H9 (cell line): ENCODE measurements at regions not wholly inside any gene's neighbourhood (a gene's known extent, or its start where the extent isn't known, plus 50 kb on each side); places are given as distances from the start of the nearest gene placed in this dataset.
A peak's percentile ranks its signal among the peaks of the same experiment; 100 is the strongest.

ENCODE experiments used
- DNase-seq: peaks from one replicate; pipeline ENCODE4 v3.0.0-alpha.2; 2017
- H2AFZ ChIP-seq: one replicate; pipeline ENCODE4 v1.6.1; 2013; ENCODE audit warnings: mild to moderate bottlenecking, low read length, control low read depth, moderate library complexity
- H2AK5ac ChIP-seq: 2 replicates; pipeline ENCODE4 v1.6.1; 2013; ENCODE audit warnings: low read length, control low read depth, mixed read lengths; ENCODE audit not compliant: insufficient read length
- H2BK120ac ChIP-seq: one replicate; pipeline ENCODE4 v1.6.1; 2013; ENCODE audit warnings: low read depth, mild to moderate bottlenecking, low read length, control low read depth, inconsistent platforms; ENCODE audit not compliant: poor library complexity, severe bottlenecking
- H2BK12ac ChIP-seq: 2 replicates; pipeline ENCODE4 v1.6.1; 2013; ENCODE audit warnings: low read length, control low read depth, mixed read lengths, low read depth; ENCODE audit not compliant: insufficient read length
- H2BK15ac ChIP-seq: 2 replicates; pipeline ENCODE4 v1.6.1; 2013; ENCODE audit warnings: low read depth, low read length, control low read depth
- H2BK20ac ChIP-seq: one replicate; pipeline ENCODE4 v1.6.1; 2013; ENCODE audit warnings: low read depth, mild to moderate bottlenecking, low read length, control low read depth, inconsistent platforms; ENCODE audit not compliant: poor library complexity, severe bottlenecking
- H2BK5ac ChIP-seq: 2 replicates; pipeline ENCODE4 v1.6.1; 2013; ENCODE audit warnings: low read length, control low read depth, mixed read lengths; ENCODE audit not compliant: insufficient read length
- H3K14ac ChIP-seq: 2 replicates; pipeline ENCODE4 v1.6.1; 2013; ENCODE audit warnings: low read length, control low read depth; ENCODE audit not compliant: insufficient read depth
- H3K18ac ChIP-seq: 2 replicates; pipeline ENCODE4 v1.6.1; 2013; ENCODE audit warnings: low read depth, mild to moderate bottlenecking, mixed read lengths, low read length, control low read depth; ENCODE audit not compliant: insufficient read length
- H3K23ac ChIP-seq: 2 replicates; pipeline ENCODE4 v1.6.1; 2013; ENCODE audit warnings: low read length, control low read depth, mixed read lengths, low read depth; ENCODE audit not compliant: insufficient read length
- H3K23me2 ChIP-seq: 2 replicates; pipeline ENCODE4 v1.6.1; 2013; ENCODE audit warnings: low read depth, mild to moderate bottlenecking, mixed read lengths, low read length, control low read depth; ENCODE audit not compliant: insufficient read length, poor library complexity, severe bottlenecking
- H3K27ac ChIP-seq: 2 replicates; pipeline ENCODE4 v1.5.1; 2013; ENCODE audit warnings: low read length, control low read depth, mixed read lengths, low read depth; ENCODE audit not compliant: insufficient read length
- H3K27me3 ChIP-seq: 2 replicates; pipeline ENCODE4 v1.6.1; 2013; ENCODE audit warnings: low read length, control low read depth, inconsistent platforms; ENCODE audit not compliant: insufficient read depth
- H3K4ac ChIP-seq: 2 replicates; pipeline ENCODE4 v1.6.1; 2013; ENCODE audit warnings: low read depth, mild to moderate bottlenecking, control low read depth, inconsistent platforms, low read length, moderate library complexity
- H3K4me1 ChIP-seq: 2 replicates; pipeline ENCODE4 v1.6.1; 2013; ENCODE audit warnings: low read length, control low read depth, inconsistent platforms; ENCODE audit not compliant: insufficient read depth
- H3K4me2 ChIP-seq: 2 replicates; pipeline ENCODE4 v1.6.1; 2013; ENCODE audit warnings: low read length, control low read depth, mixed read lengths; ENCODE audit not compliant: insufficient read length, insufficient read depth
- H3K56ac ChIP-seq: 2 replicates; pipeline ENCODE4 v1.6.1; 2013; ENCODE audit warnings: low read depth, mild to moderate bottlenecking, mixed read lengths, low read length, control low read depth; ENCODE audit not compliant: insufficient read length
- H3K79me1 ChIP-seq: 2 replicates; pipeline ENCODE4 v1.6.1; 2013; ENCODE audit warnings: low read depth, mild to moderate bottlenecking, moderate library complexity, low read length, control low read depth, inconsistent platforms; ENCODE audit not compliant: insufficient read depth, poor library complexity, severe bottlenecking
- H3K79me2 ChIP-seq: 2 replicates; pipeline ENCODE4 v1.6.1; 2013; ENCODE audit warnings: low read length, control low read depth, inconsistent platforms; ENCODE audit not compliant: insufficient read depth
- H3K9ac ChIP-seq: 2 replicates; pipeline ENCODE4 v1.6.1; 2013; ENCODE audit warnings: low read length, control low read depth, mixed read lengths; ENCODE audit not compliant: insufficient read length; ENCODE audit errors: extremely low read depth
- H3K9me3 ChIP-seq: one replicate; pipeline ENCODE4 v1.6.1; 2013; ENCODE audit warnings: low read depth, low read length, inconsistent platforms; ENCODE audit not compliant: control insufficient read depth
- H3T11ph ChIP-seq: one replicate; pipeline ENCODE4 v1.6.1; 2013; ENCODE audit warnings: mild to moderate bottlenecking, low read length, control low read depth, inconsistent platforms
- H4K20me1 ChIP-seq: one replicate; pipeline ENCODE4 v1.6.1; 2013; ENCODE audit not compliant: control insufficient read depth, insufficient read length, insufficient read depth
- H4K5ac ChIP-seq: 2 replicates; pipeline ENCODE4 v1.6.1; 2013; ENCODE audit warnings: low read depth, mild to moderate bottlenecking, mixed read lengths, low read length, control low read depth; ENCODE audit not compliant: insufficient read length
- H4K8ac ChIP-seq: replicated peaks from 2 replicates; pipeline ENCODE4 v1.6.1; 2013; ENCODE audit warnings: low read length, control low read depth, mixed read lengths, low read depth; ENCODE audit not compliant: insufficient read length
- H4K91ac ChIP-seq: 2 replicates; pipeline ENCODE4 v1.6.1; 2013; ENCODE audit warnings: low read depth, mild to moderate bottlenecking, moderate library complexity, mixed read lengths, low read length, control low read depth; ENCODE audit not compliant: insufficient read length
- H3K27ac Mint-ChIP-seq, 3 experiments: 2 replicates in 2 of 3; 3 replicates in 1 of 3; pipeline ENCODE4 v1.8.0; 2020 to 2021; ENCODE audit warnings: mixed read lengths in 3 of 3, mild to moderate bottlenecking in 1 of 3, moderate library complexity in 1 of 3
- H3K27me3 Mint-ChIP-seq: 2 replicates; pipeline ENCODE4 v1.8.0; 2021; ENCODE audit warnings: low read depth, mild to moderate bottlenecking, moderate library complexity, mixed read lengths
- H3K36me3 Mint-ChIP-seq, 3 experiments: 2 replicates in 2 of 3; 3 replicates in 1 of 3; pipeline ENCODE4 v1.8.0; 2020 to 2021; ENCODE audit warnings: low read depth in 3 of 3, mixed read lengths in 3 of 3; ENCODE audit not compliant: insufficient read depth in 1 of 3
- H3K4me1 Mint-ChIP-seq, 2 experiments: 2 replicates each; pipeline ENCODE4 v1.8.0; 2020; ENCODE audit warnings: mixed read lengths in 2 of 2
- H3K4me3 Mint-ChIP-seq, 2 experiments: 2 replicates in 1 of 2; 3 replicates in 1 of 2; pipeline ENCODE4 v1.8.0; 2020 to 2021; ENCODE audit warnings: mild to moderate bottlenecking in 2 of 2, mixed read lengths in 2 of 2, moderate library complexity in 1 of 2
- H3K9me3 Mint-ChIP-seq, 2 experiments: 2 replicates in 1 of 2; 3 replicates in 1 of 2; pipeline ENCODE4 v1.8.0; 2020; ENCODE audit warnings: mild to moderate bottlenecking in 2 of 2, mixed read lengths in 2 of 2, moderate library complexity in 1 of 2
- WGBS: extraction: QIAGEN DNeasy Blood & Tissue Kit; methylation state at CpG from one replicate; pipeline ENCODE4 v1.1.7; 2013; ENCODE audit warnings: missing lambda C conversion rate, low lambda C conversion rate, mixed read lengths; ENCODE audit not compliant: insufficient read length; ENCODE audit errors: extremely low coverage; 5-methylcytosine and 5-hydroxymethylcytosine counted together
- TF ChIP-seq, protein P1 (sequence below): fragments of 200-600 bp; sonication (generic); conservative IDR thresholded peaks from 3 replicates; pipeline ENCODE4 v1.8.0; 2021; ENCODE audit warnings: antibody characterized with exemption, mild to moderate bottlenecking

- Histone ChIP-seq H4K20me1 (no peaks in the 10 kb centered on the region), H3K14ac (no peak overlapping the region), H3K79me2 (no peaks in the 10 kb centered on the region), H3K4me1 (no peaks in the 10 kb centered on the region; the same call in 1 of the 2 replicates), H2BK120ac (no peak overlapping the region), H2BK5ac (no peak overlapping the region), H2AK5ac (no peak overlapping the region), H3K23ac (no peak overlapping the region), H3T11ph (no peak overlapping the region), H2BK12ac (no peak overlapping the region), H2BK15ac (no peak overlapping the region), H3K4me2 (no peak overlapping the region), H4K8ac (no peak overlapping the region), H3K9me3 (no peaks in the 10 kb centered on the region), H3K9ac (no peak overlapping the region), H4K91ac (no peak overlapping the region), H3K23me2 (no peaks in the 10 kb centered on the region), H4K5ac (no peak overlapping the region), H3K18ac (no peak overlapping the region), H3K27me3 (no peaks in the 10 kb centered on the region), H3K79me1 (no peaks in the 10 kb centered on the region), H2BK20ac (no peak overlapping the region), H3K27ac (no peak overlapping the region), H3K56ac (no peak overlapping the region), H2AFZ (no peak overlapping the region), H3K4ac (no peak overlapping the region)
- no CpG with 5 or more reads among the region's 2 CpGs for WGBS
- H3K27ac Mint-ChIP-seq: peak overlapping the region in 1 of 3 experiments; percentile 67; a peak in 1 of 7 replicates
- no peaks in the 10 kb centered on the region for H3K36me3 Mint-ChIP-seq
- peaks cover 18 to 25% of the 10 kb centered on the region in 2 experiments for H3K4me1 Mint-ChIP-seq
- H3K9me3 Mint-ChIP-seq: no peaks in the 10 kb centered on the region
- no peak for DNase-seq
- H3K27me3 Mint-ChIP-seq: no peaks in the 10 kb centered on the region; the same call in 1 of the 2 replicates
- TF ChIP-seq, protein P1, sequence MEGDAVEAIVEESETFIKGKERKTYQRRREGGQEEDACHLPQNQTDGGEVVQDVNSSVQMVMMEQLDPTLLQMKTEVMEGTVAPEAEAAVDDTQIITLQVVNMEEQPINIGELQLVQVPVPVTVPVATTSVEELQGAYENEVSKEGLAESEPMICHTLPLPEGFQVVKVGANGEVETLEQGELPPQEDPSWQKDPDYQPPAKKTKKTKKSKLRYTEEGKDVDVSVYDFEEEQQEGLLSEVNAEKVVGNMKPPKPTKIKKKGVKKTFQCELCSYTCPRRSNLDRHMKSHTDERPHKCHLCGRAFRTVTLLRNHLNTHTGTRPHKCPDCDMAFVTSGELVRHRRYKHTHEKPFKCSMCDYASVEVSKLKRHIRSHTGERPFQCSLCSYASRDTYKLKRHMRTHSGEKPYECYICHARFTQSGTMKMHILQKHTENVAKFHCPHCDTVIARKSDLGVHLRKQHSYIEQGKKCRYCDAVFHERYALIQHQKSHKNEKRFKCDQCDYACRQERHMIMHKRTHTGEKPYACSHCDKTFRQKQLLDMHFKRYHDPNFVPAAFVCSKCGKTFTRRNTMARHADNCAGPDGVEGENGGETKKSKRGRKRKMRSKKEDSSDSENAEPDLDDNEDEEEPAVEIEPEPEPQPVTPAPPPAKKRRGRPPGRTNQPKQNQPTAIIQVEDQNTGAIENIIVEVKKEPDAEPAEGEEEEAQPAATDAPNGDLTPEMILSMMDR: no peak
- no peak overlapping the region for H3K4me3 Mint-ChIP-seq
Measured at GRCh38 chr9:105098370-105098769, 146.1 kb upstream of the SLC44A1 start.
